ENCODE measurements at regions not wholly inside any gene's neighbourhood (a gene's known extent, or its start where the extent isn't known, plus 50 kb on each side); places are given as distances from the start of the nearest gene placed in this dataset.
"Not testable (repeated sequence)": the region's sequence is repeated elsewhere in the genome, so short reads cannot be mapped to it uniquely, and the experiment has no call there.

DNA sequence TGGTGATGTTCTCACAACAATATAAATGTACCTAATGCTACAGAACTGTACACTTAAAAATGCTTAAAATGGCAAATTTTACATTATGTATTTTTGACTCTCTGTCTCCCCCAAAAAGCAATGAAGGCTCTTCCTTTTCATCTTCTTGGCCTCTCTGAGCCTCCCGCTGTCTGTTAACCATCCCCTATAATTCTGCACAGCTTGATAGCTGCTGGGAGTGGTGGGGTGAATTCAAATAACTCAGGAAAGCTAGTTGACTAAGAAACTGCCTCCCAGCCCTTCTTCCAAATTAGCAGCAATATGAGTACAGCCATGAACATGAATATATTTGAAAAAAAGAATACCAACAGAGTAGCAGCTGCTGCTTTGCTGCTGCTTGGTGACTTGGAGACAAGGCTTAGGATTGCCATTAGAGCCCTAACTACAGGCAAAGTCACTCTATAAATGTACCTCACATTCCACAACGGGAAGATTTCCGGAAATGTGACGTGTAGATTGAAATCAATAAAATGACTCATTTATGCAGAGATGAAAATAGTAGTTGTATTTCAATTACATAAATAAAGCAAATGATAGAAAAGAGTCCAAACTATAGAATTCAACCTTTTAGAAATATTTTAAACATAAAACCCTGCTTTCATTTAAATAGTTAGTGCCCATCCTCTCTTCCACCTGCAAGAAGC lies 200.1 kb upstream of the HEY2 start:
- DNase-seq = no peak

DNA sequence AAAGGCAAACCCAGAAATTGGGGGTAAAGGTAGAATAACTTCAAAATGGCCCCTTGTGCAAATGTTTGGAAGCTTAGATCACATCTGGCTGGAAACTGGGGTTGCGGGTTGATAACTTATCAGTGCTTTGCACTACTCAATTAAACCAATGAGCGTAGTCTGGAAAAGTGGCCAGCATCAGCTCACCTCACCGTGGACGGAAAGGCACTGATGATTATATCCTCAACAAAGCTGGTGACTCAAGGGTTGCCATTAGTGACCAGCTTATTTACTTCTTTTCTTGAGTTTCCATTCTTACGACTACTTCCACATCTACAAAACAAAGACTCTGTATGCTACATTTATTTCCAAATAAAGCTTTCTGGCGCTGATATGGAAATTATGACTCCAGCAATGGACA lies 198.5 kb upstream of the HEY2 start:
- no peak for DNase-seq

DNA sequence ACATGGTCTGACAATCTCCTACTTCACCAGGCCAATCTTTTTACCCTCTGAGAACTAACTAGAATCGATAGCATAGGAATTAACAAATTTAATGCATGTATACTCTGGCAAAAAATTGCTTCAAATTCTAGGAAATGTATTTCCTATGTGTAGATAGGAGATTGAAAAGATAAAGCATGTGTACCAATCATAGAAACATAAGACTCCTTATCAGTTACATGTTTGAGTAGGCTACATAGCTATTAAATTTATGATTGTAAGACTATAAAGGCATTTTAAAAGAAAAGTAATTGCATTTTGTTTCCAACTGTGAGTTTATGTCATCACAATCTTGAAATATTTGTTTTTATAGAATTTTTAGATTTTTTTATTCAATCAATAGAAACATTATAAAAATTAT lies 196.6 kb upstream of the HEY2 start:
- DNase-seq = no peak

DNA sequence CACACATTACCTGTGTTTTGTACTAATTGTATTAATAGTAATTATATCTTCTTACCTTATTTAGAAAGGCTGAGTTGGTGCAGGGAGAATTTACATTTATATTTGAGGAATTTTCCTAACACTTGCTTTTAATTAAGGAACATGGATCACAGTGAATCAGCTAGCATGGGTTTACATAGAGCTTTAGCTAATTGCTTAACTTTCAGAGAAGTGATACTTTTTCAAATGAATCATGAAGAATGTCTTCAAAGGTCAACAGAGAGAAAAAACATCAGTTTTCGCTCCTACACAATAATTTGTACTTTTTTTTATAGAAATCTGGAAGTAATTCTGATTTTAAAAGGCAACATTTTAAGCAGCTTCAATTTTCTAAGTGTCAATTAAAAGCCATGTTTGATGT lies 195.0 kb upstream of the HEY2 start:
- no peak for DNase-seq

DNA sequence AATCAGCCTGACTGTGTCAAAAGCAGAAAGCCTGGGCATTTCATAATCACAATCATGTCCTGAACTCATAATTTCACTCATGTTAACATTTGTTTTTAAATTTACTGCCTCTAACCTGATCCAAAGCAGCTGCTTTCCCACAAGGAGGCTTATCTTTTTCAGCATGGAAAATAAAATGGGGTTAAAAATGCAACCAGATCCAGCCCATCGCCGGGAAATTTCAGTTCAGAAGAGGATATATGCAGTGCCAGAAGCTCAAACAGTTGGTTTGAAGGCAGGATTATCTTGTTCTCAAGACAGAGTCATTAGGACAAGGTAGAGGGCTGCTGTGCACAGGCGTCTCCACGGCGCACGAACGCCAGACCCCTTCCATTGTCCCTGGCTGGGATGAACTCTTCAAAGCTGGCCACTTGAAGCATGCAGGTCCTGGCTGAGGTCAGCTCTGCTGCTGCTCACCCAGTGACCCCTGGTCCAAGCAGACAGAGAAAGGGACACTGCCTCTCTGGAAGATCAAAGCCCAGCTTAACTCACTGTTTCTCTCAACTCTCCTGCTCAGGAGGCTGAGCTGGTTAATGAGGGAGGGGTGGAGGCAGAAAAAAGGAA lies 191.1 kb upstream of the HEY2 start:
- no peak for DNase-seq

DNA sequence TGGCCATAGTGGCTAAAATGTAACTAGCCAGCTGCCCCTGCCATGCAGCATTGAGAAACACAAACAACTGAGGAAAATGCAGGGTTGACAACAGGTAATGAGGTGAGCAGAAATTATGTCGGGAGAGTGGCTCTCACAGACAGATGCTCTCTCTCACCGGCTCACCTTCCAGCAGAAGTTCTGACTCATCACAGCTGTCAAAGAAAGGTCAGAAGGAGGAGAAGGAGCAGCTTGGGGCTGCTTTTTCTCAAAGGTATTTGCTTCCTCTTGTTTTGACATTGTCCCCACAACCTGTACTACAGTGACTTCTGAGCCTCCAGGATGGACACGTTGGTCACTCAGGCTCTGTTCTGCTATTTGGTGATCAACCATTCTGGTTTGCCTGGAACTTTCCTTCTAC lies 190.5 kb upstream of the HEY2 start:
- DNase-seq = no peak

DNA sequence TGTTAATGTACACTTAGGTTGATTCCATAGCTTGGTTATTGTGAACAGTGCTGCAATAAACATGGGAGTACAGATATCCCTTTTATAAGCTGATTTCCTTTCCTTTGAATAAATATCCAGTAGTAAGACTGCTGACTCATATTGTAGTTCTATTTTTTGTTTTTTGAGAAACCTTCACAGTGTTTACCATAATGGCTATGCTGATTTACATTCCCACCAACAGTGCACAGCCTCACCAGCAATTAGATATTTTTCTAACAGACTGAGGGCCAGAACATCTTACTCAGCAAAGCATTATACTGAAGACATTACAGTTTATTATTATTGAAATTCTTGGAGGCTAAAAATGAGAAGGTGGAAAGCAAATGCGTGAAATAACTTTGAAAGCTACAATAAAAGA lies 187.3 kb upstream of the HEY2 start:
- DNase-seq = no peak

DNA sequence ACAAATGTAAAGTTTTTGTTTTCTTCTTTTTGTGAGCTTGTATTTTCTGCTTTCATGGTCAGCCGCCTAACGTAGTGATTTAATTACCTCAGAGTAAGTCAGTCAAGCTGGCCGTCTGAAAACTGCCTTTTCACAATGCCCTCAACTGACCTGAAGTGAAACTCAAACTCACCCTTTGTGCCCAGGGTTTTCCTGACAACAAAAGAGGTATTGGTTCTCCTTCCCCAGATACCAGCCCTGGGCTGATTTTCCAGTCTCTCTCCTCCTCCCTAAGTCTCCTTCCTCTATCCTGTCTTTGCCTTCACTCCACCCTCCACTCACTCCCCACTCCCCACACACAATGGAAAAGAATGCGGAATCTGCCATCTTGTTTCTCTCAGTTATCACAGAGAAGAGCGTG lies 184.5 kb upstream of the HEY2 start:
- no peak for DNase-seq

DNA sequence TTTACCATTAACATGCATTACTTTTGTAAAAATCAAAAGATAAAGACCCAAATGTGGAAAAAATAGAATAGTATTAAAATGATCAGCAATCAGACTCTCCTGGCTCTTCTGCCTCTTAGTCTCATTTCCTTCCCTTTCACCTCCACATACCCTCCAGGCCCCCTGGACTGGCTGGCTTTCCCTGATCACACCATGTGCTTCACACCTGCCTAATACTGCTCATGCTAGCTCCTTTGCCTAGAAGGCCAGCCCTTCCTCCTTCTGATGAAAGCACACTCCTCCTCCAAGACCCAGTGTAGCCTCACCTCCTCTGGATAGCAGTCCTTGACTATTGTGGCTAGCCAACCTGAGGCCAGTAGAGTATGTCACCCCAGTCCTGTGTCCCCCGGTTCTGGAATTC lies 182.0 kb upstream of the HEY2 start:
- no peak for DNase-seq

DNA sequence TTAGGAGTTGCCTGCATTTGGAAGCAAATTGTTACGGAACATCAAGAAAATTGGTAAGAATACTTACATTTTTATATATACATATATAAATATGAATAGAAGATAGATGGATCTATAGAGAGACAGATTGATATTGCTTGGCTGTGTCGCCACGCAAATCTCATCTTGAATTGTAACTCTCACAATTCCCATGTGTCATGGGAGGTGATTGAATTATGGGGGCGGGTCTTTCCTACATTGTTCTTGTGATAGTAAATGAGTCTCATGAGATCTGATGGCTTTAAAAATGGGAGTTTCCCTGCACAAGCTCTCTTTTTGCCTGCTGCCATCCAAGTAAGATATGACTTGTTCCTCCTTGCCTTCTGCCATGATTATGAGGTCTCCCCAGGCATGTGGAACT lies 180.8 kb upstream of the HEY2 start:
- no peak for DNase-seq

DNA sequence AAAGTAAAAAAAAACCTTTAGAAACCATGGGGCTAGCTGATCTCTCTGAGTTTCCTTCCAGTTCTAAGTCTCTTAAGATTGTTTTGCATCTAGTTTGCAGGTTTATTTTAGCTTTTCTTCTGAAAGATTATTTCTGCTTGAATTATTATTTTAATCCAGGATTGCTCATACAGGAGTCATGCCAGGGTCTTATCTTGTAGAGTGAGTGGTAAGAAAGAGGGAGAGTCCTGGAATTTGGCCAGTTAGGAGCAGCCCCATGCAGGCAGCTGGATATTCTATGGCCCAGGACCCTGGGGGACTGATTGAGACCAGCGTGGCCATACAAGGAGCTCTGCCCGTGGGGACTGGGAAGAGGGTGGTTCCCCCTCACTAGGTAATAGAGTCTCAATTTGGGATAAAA lies 178.9 kb upstream of the HEY2 start:
- no peak for DNase-seq

DNA sequence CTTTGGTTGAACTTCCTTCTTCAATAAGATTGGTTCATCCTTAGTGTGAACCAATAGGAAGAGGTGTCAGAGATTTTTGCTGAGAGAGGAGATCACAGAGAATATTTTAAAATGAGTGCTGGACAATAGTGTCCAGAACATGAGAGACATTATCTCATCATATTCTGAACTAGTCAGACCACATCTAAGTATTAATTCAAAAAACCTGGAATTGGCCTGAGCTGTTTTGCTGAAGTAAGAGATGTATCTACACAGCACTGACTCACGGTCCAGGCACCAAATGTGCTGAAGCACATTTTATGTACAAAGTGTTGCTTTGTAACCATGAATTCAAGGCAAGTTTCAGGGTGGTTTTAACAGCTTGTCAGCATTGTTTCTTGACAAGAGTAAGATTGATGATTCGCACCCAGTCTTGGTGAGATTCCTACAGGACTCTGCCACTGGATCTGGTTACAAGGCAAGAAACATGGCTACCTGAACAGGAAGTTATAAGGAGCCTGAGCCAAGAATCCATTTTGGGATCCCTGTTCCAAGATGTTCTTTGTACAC lies 178.2 kb upstream of the HEY2 start:
- DNase-seq = no peak

DNA sequence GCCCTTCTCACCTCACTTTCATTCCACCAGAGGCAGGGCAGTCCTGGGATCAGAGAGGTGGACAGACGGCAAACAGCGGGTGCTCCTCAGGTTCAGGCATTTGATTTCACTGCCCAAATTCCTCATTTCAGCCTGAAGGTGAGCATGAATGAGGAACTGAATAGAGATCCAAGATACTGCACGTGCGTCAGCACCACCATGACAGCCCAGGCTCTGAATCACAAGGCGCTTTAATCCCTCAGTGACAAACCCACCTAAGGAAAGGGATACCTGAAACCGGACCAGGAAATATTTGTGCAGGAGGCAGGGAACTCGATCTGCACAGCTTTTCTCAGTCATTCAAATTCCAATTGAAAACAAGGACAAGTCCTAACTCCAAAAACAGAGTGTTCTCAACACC lies 174.8 kb upstream of the HEY2 start:
- no peak for DNase-seq

DNA sequence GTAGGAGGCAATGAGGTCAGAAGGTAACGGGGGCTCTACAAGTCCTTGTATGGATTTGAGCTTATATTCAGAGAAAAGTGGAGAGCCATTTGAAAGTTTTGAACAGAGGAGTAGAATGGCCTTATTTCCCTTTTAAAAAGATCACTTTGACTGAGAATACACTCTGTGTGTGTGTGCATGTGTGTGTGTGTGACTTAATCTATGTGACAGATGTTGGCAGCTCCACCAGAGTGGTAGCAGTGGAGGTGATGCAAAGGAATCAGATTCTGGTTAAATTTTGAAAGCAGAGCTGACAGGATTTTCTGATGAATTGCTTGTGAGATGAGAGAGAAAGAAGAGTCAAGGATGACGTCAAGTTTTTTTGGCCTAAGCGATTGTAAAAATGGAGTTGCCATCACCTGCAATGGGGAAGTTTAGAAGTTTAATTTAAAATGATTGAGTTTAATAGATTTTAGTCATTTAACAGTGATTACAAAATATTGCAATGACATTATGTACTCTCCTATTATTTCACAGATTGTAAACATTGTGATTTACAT lies 172.2 kb upstream of the HEY2 start:
- no peak for DNase-seq

DNA sequence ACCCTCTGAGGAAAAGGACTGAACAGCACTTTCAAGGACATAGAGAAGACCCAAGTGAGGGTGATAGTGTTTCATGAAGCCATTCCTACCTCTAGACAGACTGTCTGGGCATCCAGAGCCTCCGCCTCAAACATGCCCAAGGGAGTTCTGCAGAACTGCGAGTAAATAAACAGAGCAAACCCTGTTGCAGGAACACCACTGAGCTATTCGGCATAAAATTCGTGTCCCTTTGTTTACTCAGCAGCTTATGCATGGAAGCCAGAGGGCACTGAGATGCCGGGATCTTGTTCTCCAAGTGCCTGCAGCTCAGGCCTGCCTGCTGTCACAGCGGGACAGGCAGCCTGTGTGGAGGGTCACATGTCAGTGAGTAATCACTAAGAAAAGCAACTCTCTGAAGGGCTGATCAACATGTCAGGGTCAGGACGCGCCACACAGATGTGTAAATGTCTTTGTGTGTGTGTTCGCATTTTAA lies 164.9 kb upstream of the HEY2 start:
- peak; percentile 28 for DNase-seq

DNA sequence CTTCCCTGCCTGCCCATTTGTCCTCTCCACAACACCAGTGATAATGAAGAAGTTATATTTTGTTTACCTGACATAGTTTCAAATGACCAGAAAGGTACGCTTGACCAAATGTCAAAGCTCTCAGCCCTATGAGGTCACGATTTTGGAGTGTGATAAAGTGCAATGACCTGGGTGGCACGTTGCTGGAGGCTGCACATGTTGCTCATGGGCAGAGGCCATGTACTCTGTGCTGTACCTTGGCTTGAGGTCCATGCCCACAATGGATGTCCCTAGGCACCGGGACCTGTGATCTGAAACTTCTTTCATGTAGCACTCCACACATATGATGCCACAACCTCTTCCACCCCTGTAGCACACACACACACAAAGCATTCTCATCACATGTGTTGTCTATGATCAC lies 164.0 kb upstream of the HEY2 start:
- DNase-seq = no peak

DNA sequence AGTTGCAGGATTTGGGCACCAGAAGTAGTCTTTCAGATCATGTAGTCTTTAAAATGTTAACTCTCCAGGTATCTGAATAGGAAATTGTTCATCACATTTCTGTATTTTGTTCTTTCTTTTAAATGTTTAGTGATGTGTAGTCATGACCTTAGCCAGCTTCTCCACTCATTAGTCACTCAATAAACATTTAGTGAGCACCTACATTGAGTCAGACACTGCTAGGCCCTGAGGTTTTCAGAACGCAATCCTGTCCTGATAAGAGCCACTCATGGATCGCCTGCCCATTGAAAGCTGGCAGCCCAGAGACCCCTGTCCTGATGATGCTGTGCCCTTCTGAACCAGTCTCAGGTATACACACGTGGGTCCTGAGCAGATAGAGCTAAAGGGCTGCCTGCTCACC lies 163.4 kb upstream of the HEY2 start:
- DNase-seq = no peak

DNA sequence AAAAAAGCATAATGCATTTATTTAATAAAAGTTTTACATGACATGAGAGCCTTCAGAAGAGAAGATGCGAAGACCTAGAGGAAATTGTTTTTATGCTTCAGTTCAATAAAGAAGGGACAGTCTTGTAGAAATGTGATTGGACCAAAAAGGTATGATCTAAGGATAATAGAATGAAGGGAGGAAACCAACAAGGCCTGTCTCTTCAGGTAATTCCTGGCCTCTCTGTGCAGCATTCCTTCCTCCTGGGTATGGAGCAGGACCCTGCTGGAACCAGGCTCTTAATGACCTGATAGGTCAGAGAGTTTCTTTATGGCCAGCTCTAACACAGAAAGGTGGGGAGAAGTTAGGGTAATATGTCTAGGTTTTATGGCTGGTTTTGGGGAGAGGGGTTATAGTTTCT lies 162.8 kb upstream of the HEY2 start:
- DNase-seq = no peak

DNA sequence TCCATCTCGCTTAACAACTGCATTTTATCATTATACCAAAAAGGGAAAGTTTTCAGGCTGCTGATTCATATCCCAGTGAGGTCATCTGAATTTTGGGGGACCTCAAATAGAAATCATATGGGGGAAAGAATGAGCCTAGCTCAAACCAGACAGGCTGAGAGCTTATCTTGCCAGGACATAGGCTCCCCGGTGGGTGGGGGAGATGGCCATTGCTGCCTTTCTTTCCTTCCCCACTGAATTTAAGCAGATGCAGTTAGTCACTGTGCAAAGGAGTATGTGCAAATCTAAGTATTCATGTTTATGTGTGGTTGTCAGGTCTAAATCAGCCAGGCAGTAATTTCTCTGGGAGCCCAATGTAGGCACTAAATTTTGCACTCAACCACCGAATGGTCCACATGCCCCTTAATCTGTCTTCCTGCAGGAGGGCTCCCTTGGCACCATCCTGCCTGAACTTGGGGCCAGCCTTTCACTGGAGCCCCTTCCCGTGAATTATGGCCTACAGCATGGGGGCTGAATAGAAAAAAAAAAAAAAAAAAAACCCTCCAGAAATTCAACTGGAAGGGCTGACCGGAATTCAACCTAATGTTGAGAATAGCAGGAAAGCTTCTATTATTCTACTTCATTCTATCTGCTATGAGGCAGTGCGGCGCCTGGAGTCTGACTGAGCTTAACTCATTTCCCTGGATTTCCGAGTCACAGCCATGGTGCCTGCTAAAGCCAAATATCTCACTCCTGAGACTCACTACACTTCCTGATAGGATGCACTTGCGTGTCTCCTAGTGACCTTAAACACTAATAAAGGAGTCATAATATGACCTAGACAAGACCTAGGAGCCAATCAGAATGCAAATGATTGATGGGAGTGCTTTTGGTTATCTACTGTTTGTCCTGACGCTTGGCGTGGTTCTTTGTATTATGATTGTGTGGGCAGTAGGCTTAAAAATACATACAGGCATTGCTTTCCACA lies 161.5 kb upstream of the HEY2 start:
- DNase-seq = no peak

DNA sequence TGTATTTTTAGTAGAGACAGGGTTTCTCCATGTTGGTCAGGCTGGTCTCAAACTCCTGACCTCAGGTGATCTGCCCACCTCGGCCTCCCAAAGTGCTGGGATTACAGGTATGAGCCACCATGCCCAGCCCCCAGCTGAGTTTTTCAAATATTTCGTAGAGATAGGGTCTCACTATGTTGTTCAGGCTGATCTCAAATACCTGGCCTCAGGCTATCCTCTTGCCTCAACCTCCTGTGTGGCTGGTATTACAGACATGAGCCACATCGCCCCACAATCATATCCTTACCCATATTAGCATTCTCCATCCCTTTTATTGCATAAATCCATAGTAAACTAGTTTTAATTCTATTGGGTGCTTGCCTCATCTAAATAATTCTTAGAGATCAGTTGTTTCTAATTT lies 157.6 kb upstream of the HEY2 start:
- DNase-seq = not testable (repeated sequence)

DNA sequence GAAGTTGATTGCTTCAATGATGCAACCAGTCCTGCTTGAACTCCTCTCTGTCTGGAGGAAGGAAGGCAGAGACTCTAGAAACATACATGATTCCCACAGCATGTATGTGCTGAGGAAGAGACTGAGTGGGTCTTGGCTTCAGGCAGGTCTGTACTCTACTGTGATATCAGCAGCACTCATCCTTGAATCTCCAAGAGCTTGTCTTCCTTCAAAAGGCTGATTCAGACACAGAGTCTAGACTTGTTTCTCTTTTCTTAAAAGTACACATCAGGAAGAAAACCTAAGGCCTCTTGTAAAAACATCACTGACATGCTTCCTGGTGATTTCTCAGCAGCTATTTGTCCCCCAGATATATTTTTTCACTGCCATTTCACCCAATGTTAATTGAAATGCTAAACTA lies 155.7 kb upstream of the HEY2 start:
- DNase-seq = no peak

DNA sequence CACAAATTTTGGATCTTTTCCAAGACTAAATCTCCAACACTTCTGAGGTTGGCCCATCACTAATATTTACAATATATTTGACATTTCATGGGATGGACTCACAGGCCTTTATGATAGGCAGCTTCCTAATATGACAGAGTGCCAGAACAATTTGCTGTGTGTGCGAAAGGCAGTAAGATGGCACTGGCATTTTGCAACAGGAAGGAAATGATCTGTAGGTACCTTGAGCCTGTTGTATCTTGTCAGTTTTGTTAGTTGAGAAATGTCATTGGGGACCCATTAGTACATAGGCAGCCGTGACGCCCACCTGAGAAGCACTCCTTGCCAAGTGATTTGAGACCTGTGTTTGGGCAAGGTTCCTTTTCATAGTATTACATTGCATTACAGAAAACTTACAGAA lies 153.4 kb upstream of the HEY2 start:
- DNase-seq = no peak
